Fibroblast of skin of left biceps (primary cell): ENCODE measurements at regions not wholly inside any gene's neighbourhood (a gene's known extent, or its start where the extent isn't known, plus 50 kb on each side); places are given as distances from the start of the nearest gene placed in this dataset.

Source experiments
- DNase-seq, 2 experiments: peaks; one replicate each; pipeline ENCODE4 v3.0.0-alpha.2; 2013; ENCODE audit warnings: low read depth in 2 of 2

- DNase-seq = no peak
Measured at GRCh38 chr12:82174383-82174782, 183.8 kb downstream of the CCDC59 start.

GRCh38 chr12:82149045-82149444 is 209.1 kb downstream of the CCDC59 start:
- DNase-seq = no peak

DNA sequence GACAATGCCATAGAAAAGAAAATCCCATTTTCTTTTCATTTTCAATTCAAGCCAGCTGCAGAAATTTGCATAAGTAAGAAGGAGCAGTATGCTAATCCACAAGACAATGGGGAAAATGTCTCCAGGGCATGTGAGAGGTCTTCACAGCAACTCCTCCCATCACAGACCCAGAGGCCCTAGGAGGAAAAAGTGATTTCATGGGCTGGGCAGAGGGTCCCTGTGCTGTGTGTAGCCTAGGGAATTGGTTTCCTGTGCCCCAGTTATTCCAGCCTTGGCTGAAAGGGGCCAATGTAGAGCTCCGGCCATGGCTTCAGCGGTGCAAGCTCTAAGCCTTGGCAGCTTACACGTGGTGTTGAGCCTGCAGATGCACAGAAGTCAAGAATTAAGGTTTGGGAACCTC is 211.4 kb downstream of the CCDC59 start:
- DNase-seq = no peak

- DNase-seq = no peak
Measured at GRCh38 chr12:82144505-82144904, 213.7 kb downstream of the CCDC59 start.

DNA sequence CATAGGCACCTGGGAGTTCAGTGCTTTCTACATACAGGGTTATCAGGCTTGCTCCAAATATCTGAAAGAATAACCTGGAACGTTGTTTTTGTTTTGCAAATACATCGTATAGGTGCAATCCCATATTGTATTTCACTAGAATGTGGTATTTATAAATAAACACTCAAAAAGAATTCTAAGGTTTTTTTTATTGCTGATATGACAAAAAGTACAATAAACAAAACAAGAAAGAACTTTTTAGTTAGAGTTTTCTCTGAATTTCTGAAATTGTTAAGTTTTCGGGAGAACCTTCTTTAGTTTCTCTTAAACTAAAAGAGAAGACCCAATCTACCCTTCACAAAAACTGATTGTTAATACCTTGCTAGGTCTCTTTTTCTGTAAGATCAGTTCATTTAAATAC is 225.8 kb downstream of the CCDC59 start:
- DNase-seq = no peak

- no peak for DNase-seq
Measured at GRCh38 chr12:82130762-82131161, 227.4 kb downstream of the CCDC59 start.

GRCh38 chr12:82124711-82125380 is 233.3 kb downstream of the CCDC59 start:
- DNase-seq = no peak

DNA sequence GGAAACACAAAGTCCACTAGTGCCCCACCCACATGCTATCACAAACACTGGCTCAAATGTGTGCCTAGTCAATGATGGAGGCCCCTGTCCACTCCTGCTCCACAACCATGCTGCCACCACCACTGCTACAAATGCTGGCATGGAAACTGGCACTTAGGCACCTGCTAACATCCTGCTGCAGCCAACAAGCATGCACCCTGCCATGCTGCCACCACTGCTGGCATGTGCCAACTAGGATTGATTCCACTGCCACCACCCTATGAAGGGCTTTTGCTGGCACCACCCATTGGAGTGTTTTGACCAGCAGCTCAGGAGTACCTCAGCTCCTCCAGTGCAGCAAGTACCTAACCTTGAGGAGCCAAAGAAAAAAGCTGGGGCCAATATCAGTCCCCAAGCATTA is 236.6 kb downstream of the CCDC59 start:
- no peak for DNase-seq

GRCh38 chr12:82120901-82121300 is 237.3 kb downstream of the CCDC59 start:
- no peak for DNase-seq

GRCh38 chr12:82109243-82109642 is 248.9 kb downstream of the CCDC59 start:
- no peak for DNase-seq

GRCh38 chr12:82108615-82109014 is 249.6 kb downstream of the CCDC59 start:
- no peak for DNase-seq

DNA sequence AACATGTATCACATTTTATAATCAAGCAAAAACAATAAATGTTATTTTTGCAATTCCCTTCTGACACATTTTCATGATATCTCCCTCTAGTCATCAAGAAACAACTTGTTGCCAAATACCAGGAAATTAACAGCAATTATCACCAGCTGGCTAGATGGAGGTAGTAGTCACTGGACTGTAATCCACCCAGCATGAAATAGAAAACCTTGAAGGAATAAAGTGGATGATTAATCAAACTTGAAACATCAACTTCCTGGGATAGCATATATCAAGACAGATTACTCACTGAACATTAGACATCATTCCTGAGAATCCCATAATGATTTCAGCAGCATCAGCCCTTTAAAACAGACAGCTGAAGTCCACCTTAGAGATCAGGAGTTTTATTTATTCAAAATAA is 259.0 kb downstream of the CCDC59 start:
- DNase-seq = no peak

- DNase-seq = no peak
Measured at GRCh38 chr12:82097877-82098276, 260.3 kb downstream of the CCDC59 start.

GRCh38 chr12:82097438-82097837 is 260.7 kb downstream of the CCDC59 start:
- no peak for DNase-seq

DNA sequence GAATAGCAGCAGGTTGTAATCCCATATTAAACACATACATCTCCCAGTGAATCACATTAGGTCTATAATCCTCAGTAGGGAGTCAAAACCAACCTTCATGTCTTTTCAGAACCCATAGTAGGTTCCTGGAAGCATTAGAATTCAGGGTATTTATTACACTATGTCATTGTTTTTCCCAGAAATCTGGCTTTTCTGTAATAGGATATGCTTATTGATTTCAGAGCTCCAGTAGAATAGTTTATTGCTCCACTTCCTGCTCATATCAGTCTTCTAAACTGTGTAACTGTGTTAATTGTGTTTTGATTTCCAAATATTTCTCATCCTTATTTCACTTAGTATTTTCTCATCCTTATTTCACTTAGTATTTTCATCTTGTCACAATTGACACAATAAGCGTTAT is 268.0 kb downstream of the CCDC59 start:
- no peak for DNase-seq

DNA sequence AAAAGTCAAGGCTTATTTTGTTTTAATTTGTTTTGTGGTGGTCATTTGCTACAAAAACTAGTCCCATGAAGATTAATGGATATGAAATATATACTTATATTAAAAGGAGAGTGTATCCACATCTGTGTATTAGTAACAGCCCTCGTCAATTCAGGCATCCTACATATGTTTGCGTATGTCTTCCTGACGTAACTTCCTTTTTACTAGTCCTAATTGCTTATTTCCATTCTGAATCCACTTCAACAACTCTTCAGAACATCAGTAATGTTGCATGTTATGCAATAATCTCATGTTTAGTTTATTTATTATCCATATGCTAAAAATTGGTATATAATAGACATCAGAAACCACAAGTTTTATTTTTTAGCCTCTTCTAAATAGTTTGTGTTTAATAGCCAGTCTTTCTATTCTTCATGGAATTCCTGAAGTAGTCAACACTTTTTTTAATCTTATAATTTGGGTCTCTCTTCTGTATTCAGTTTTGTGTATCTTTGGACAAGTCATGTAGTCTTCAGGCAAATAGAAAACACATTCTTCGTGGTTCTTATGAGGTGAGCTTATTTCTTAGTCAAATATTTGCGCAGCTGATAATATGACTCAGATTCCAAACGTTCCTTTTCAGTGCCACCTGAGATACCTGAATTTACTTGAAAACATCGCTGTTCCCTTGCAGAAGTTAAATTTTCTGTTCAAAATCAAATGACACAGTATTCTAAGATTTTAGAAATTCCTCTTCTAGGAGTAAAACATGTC is 268.6 kb downstream of the CCDC59 start:
- no peak for DNase-seq

- DNase-seq = no peak
Measured at GRCh38 chr12:82082501-82082900, 275.7 kb downstream of the CCDC59 start.

- no peak for DNase-seq
Measured at GRCh38 chr12:82069931-82070514, 288.2 kb downstream of the CCDC59 start.

DNA sequence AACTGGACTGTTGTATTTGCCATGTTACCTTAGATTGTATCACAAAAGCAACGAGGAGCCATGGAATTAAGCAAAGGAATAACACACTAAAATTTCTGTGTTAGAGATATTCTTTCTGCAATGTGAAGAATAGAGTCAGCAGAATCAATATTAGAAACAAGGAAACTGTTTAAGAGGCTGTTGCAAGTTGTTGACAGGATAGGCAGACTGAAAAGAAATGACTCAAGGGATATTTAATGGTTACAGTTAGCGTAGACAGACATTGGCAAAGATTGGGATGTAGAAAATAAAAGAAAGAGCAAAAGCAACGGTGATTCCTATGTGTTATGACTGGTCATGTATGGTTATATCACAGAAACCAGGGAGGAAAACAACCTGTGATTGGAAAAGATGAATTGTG is 299.0 kb upstream of the PPFIA2 start:
- no peak for DNase-seq

DNA sequence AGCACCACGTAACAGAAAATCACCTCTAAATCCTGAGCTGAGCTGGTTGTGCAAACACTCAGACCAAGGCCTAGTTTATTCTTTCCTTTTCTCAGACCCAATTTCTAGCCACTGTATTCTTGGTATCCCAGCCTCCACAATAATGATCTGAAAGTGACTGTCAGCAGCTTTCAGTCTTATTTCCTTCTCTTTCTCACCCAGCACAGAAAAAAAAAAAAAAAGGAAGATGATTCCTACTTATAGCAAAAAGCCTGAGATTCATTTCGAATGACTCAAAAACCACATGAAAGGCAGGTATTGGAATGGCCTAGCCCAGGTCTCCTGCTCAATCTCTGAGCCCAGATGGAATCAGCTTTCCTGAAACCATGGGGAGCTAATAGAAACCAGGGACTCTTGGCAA is 298.6 kb upstream of the PPFIA2 start:
- no peak for DNase-seq

GRCh38 chr12:82055391-82055790 is 296.2 kb upstream of the PPFIA2 start:
- DNase-seq = no peak

DNA sequence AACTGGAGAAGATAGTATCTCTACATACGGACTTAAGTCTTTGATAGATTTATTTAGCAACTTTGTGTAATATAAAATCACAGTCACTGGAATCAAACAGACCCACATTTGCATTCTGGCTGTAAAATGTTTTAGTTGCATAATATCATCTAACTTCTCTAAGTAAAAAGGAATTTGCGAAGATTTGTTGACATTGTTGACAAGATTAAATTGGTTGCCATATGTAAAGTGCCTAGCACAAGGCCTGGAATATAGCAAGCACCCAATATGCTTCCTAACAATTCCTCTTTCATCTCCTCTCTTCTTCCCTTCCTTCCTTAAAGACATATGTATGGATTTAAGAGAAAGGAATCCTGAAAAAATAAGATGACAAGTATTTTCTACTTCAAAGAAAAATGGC is 295.4 kb upstream of the PPFIA2 start:
- no peak for DNase-seq

GRCh38 chr12:82047446-82047845 is 288.3 kb upstream of the PPFIA2 start:
- no peak for DNase-seq
